Bronchial epithelial cell (primary cell): ENCODE measurements at regions not wholly inside any gene's neighbourhood (a gene's known extent, or its start where the extent isn't known, plus 50 kb on each side); places are given as distances from the start of the nearest gene placed in this dataset.

Experiments
- DNase-seq: peaks from one replicate; pipeline ENCODE4 v3.0.0-alpha.2; 2010; ENCODE audit warnings: low read depth
- FAIRE-seq: peaks from 2 replicates; lab custom pipeline; 2011; peaks lifted over from hg19 to GRCh38; lab: Jason Lieb, UNC
- H3K27me3 ChIP-seq: 2 replicates; pipeline ENCODE4 v1.5.1; 2011; ENCODE audit warnings: low read length; ENCODE audit not compliant: control insufficient read depth, insufficient read depth
- H3K36me3 ChIP-seq: 2 replicates; pipeline ENCODE4 v1.5.1; 2011; ENCODE audit warnings: low read length; ENCODE audit not compliant: control insufficient read depth, insufficient read depth
- H3K4me3 ChIP-seq: 2 replicates; pipeline ENCODE4 v1.5.1; 2011; ENCODE audit warnings: mild to moderate bottlenecking, low read depth, low read length, control low read depth
- CTCF ChIP-seq: IDR thresholded peaks from 2 replicates; pipeline ENCODE4 v1.5.1; 2011; ENCODE audit warnings: mild to moderate bottlenecking, moderate library complexity, low read length, control low read depth, inconsistent platforms; ENCODE audit not compliant: insufficient read depth, severe bottlenecking

DNA sequence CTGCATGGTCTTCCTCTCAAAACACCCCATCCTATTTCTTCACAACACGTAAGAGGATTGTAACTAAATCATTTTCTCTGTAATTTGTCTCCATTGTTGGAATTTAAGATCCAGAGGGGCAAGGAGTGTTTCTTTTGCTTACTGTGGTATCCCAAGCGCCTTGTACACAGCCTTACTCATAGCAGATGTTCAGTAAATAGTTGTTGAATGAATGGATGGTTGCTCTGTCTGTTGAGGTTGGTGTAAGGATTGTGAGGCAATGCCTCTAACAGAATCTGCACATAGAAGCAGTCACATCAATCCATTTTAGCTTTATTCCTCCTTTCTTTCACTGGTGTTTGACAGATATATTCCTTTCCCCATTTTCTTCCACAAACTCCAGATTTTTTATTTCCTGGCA lies 90.1 kb downstream of the ZNF365 start:
- no peaks in the 10 kb centered on the region for H3K36me3 ChIP-seq
- FAIRE-seq (no peak), DNase-seq (no peak)
- no peaks in the 10 kb centered on the region for H3K27me3 ChIP-seq
- TF ChIP-seq CTCF = no peak
- H3K4me3 ChIP-seq = no peak overlapping the region

GRCh38 chr10:62466590-62466989 lies 92.4 kb downstream of the ZNF365 start:
- Histone ChIP-seq H3K4me3 (no peak overlapping the region), H3K36me3 (no peaks in the 10 kb centered on the region), H3K27me3 (no peaks in the 10 kb centered on the region)
- DNase-seq (no peak), FAIRE-seq (no peak)
- TF ChIP-seq CTCF = no peak

GRCh38 chr10:62467527-62467926 lies 93.4 kb downstream of the ZNF365 start:
- DNase-seq (peak; percentile 46), FAIRE-seq (no peak)
- Histone ChIP-seq H3K4me3 (no peak overlapping the region), H3K36me3 (no peaks in the 10 kb centered on the region), H3K27me3 (no peaks in the 10 kb centered on the region)
- TF ChIP-seq CTCF = no peak

- no peak for DNase-seq
- Histone ChIP-seq H3K36me3 (no peaks in the 10 kb centered on the region), H3K4me3 (no peak overlapping the region), H3K27me3 (no peaks in the 10 kb centered on the region)
- no peak for FAIRE-seq
- no peak for TF ChIP-seq CTCF
Measured at GRCh38 chr10:62471711-62472110, 97.5 kb downstream of the ZNF365 start.

GRCh38 chr10:62473241-62473640 lies 99.1 kb downstream of the ZNF365 start:
- no peak overlapping the region for H3K4me3 ChIP-seq
- FAIRE-seq = no peak
- H3K36me3 ChIP-seq = no peaks in the 10 kb centered on the region
- no peaks in the 10 kb centered on the region for H3K27me3 ChIP-seq
- no peak for TF ChIP-seq CTCF
- DNase-seq = no peak

DNA sequence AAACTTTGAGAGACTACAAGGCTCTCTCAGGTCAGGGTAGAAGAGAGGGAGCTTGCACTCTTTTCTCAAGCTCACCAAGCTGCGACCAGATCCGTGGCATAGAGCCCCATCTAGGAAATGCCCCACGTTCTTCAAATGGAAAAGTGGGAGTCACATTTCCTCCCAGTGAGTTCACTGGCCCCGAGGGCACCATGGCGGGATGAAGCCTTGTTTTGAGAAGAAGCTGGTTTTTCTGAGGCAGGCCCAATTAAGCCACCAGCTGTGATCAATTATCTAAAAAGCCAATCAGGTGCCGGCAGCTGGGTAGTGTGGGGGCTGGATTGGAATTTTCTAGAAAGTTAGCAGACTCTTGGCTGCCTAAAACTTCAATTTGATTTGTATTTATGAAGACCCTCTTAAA lies 101.4 kb downstream of the ZNF365 start:
- FAIRE-seq = no peak
- no peak for DNase-seq
- no peaks in the 10 kb centered on the region for H3K27me3 ChIP-seq
- no peaks in the 10 kb centered on the region for H3K36me3 ChIP-seq
- no peak for TF ChIP-seq CTCF
- H3K4me3 ChIP-seq = no peak overlapping the region
